DMS153 treated with DMSO at 0.1 percent for 48 hours (cell line): ENCODE measurements at regions not wholly inside any gene's neighbourhood (a gene's known extent, or its start where the extent isn't known, plus 50 kb on each side); places are given as distances from the start of the nearest gene placed in this dataset.
"Not testable (repeated sequence)": the region's sequence is repeated elsewhere in the genome, so short reads cannot be mapped to it uniquely, and the experiment has no call there.

ENCODE experiments used
- DNase-seq: peaks from one replicate; lab custom pipeline; 2025; ENCODE audit not compliant: unreplicated experiment; lab: John Stamatoyannopoulos, UW

DNA sequence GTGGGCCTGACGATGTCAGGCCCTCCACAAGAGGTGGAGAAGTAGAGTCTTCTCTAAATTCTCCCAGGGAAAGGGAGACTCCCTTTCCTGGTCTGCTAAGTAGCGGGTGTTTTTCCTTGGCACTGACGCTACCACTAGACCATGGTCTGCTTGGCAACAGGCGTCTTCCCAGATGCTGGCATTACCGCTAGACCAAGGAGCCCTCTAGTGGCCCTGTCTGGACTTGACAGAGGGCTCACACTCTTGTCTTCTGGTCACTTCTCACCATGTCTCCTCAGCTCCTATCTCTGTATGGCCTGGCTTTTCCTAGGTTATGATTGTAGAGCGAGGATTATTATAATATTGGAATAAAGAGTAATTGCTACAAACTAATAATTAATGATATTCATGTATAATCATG, 51.1 kb upstream of the RASSF6 start:
- not testable (repeated sequence) for DNase-seq

GRCh38 chr4:73673286-73673685, 53.0 kb upstream of the RASSF6 start:
- DNase-seq: no peak

DNA sequence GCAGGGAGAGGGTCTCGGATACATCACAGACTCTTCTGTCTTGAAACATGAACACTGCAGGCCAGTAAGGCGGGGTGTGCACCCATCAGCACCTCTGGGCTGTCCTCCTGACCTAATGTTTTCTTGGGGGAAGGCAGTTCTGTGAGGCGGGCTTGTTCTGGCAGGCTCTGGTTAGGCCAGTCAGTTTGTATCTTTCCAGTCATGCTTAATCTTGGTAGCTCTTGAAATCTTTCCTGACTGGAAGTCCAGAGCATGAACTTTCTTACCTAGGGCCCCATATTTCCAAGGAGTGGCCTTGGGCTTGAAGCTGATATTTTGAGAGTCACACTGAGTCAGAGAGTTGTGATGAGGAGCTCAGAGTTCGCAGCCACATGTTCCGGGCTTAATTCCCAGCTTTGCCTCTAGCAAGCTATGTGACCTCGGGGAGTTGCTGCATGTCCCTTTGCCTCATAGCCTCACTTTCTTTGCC, 54.2 kb upstream of the RASSF6 start:
- DNase-seq: no peak

DNA sequence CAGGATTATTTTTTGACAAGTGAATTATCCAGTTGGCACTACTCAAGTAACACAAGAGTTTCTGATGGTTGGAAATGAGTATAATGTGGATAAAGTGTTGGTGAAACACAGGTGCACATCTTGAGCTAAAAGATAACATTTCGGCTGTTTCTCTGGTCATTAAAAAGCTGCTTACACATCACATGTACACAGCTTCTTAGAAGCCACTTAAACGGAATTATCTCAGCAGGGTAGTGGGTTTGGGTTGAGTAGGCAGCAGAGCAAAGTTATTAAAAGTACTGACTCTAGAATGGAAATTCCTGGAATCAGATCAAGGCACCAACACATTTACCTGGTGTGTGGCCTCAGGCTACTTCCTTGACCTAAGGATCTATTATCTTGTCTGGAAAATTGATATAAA, 55.4 kb upstream of the RASSF6 start:
- DNase-seq: no peak

- DNase-seq: no peak
Observed at GRCh38 chr4:73676136-73676535, 55.9 kb upstream of the RASSF6 start.

GRCh38 chr4:73676861-73677323, 56.7 kb upstream of the RASSF6 start:
- peak; percentile 34 for DNase-seq

GRCh38 chr4:73679836-73680235, 59.6 kb upstream of the RASSF6 start:
- DNase-seq: no peak

DNA sequence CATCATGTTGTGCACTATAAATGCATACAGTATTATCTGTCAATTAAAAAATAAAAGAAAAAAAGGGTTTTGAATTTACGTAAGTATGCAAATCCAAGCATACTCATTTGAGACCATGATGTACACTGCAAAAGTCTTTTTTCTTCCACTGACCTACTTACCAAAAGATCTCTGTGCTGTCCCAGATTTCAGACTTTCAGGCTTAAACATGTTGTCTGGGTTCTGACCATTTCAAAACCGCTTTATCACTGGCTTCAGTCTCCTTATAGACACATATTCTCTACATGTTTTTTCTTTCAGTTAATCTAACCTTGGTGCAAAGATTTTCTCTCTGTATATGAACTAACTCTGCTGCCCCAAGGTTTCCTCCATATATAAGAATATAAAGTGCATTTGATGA, 58.6 kb upstream of the CXCL8 start:
- no peak for DNase-seq

GRCh38 chr4:73682508-73682907, 57.9 kb upstream of the CXCL8 start:
- no peak for DNase-seq

- peak; percentile 25 for DNase-seq
Observed at GRCh38 chr4:73683033-73683432, 57.3 kb upstream of the CXCL8 start.

- no peak for DNase-seq
Observed at GRCh38 chr4:73683456-73683855, 56.9 kb upstream of the CXCL8 start.

- DNase-seq: no peak
Observed at GRCh38 chr4:73684097-73684496, 56.3 kb upstream of the CXCL8 start.

DNA sequence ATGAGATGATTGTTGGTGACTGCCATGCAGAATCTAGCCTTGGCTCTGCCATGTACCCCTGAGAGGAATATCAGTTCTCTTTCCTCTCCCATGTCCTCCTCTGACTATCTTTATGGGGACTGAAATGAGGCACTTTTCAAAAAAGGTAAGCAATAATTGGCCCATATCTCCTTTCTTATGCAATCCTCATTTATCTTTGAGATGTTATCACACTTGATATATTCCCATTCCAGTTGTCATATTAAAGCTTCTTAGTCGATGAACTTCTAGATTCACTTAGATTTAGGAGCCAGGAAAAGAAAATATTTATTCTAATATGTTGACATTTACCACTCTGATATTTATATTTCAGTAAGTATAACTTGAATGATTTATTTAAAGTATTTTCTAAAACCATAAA, 55.3 kb upstream of the CXCL8 start:
- no peak for DNase-seq

- no peak for DNase-seq
Observed at GRCh38 chr4:73687421-73687820, 52.9 kb upstream of the CXCL8 start.

- DNase-seq: no peak
Observed at GRCh38 chr4:73690051-73690738, 50.2 kb upstream of the CXCL8 start.
